HG03025 (cell line): ENCODE measurements at regions not wholly inside any gene's neighbourhood (a gene's known extent, or its start where the extent isn't known, plus 50 kb on each side); places are given as distances from the start of the nearest gene placed in this dataset.

Experiments used
- ATAC-seq: cut with Tn5 transposase; IDR thresholded peaks from one replicate; pipeline ENCODE4 v1.9.1; 2021; ENCODE audit warnings: mild to moderate bottlenecking, moderate library complexity; ENCODE audit not compliant: unreplicated experiment, low FRiP score

GRCh38 chr1:114234408-114235124 lies 80.9 kb upstream of the SYT6 start:
- no peak for ATAC-seq

DNA sequence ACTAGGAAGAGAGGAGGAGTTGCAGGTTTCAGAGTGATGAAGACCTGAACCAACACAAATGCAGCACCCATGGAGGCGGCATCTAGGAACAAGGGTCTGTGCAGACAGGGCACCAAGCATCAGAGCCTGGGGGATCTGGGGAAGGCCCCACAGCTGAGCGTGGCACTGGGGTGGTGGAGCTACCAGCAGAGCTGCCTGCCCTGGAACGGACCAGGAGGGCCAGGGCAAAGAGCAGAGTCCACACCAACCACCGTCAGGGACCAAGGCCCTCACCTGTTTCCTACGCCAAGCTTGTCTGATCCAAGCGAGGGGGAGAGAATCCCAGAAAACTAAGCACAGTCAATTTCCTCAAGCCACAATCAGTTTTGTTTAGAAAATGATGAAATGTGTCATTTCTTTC lies 79.0 kb upstream of the SYT6 start:
- no peak for ATAC-seq

GRCh38 chr1:114231301-114231700 lies 77.6 kb upstream of the SYT6 start:
- no peak for ATAC-seq

DNA sequence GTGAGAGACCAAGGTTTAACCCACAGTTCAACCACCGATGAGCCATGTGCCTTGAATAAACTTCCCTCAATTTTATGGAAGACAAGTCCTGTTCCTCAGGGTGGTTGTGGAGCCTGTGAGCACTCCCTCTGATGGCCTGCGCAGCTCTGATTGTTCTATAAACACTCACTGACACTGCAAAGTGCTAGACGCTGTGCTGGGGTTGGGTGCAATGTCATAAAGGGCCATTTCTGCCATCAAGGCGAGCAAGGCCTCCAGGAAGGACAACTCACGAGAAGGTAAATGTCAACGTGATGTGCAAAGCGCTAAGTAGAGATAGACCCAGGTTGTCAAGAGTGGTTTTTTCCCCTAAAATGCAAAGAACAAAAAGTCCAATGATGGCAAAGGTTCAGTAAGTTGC lies 75.7 kb upstream of the SYT6 start:
- no peak for ATAC-seq

- ATAC-seq, result no peak
Measured at GRCh38 chr1:114227059-114227458, 73.4 kb upstream of the SYT6 start.

DNA sequence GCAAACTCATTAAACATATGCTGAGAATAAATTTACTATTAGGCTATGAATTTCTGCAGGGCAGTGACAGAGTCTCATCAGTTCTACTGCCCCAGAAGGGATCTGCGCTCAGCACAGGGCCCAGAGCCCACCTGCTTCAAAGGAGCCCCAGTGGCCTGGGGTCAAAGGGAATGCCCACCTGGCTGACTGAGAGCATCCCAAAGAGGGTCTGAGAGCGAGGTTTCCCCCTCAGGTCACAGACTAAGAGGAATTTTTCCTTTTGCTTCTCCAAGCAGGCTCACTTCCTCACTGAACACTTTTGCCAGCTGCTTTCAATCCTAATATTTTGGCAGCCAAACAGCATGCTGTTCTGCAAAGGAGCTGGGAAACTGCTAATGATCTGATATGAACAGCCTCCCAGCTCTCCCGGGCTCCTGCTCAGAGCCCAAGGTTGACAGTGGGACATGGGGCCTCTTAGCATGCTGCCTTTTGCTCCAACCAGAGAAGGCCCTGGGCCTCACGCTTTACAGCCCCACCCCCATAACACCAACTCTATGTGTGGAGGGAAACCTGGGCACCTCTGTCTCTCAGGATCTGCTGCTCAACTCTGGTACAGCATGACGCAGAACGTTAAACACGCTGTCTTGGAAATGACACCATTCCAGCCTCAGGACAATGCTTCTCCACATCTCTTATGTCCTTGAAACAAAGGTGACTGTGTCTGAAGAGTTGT lies 70.7 kb upstream of the SYT6 start:
- no peak for ATAC-seq

DNA sequence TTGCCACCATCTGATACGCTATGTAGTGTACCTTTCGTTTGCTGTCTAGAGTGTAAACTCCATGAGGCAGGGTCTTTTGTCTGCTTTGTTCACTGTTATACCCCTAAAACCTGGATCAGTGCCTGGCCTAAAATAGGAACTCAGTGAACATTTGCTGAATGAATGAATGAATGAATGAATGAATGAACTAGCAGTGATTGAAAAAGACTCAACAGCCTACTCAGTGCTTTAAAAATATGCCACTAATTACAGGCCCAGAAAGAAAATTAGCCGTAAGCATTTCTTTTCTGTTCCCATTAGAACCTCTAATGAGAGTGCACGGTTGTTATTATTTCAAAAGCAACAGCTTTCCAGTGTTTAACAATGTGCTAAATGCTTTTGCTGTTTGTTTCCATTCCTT lies 69.3 kb upstream of the SYT6 start:
- no peak for ATAC-seq

DNA sequence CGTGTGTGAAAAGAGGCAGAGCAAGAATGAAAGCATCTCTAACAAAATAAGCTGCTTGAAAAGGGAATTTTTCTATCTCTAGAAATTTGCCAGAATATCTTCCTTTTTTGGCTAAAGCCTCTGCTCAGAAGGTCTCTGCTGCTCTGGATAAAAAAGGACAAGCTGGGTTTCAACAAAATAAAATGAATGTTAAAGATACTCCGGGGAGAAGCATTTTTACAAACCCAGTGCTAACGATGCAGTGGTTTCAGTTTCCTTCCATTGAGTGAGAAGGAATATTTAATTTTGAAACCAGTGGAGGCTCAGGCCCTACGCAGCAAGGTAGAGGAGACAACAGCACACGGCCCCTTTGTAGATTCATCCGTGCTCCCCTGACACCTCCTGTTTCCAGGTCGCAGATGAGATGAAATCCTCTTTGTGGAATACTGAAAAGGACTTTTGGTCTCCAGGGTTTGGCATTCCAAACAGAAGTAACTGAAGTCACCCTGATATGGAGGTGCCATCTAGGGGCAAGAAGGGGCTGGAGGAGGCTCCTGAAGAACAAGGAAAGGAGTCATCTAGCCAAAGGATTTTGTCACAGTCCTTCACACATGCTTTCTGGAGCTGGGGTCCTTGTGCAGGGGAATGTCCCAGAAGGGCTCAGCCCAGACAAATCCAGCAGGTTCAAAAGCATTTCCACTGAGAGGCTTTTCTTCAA lies 65.7 kb upstream of the SYT6 start:
- no peak for ATAC-seq

GRCh38 chr1:114218361-114219171 lies 64.9 kb upstream of the SYT6 start:
- no peak for ATAC-seq

DNA sequence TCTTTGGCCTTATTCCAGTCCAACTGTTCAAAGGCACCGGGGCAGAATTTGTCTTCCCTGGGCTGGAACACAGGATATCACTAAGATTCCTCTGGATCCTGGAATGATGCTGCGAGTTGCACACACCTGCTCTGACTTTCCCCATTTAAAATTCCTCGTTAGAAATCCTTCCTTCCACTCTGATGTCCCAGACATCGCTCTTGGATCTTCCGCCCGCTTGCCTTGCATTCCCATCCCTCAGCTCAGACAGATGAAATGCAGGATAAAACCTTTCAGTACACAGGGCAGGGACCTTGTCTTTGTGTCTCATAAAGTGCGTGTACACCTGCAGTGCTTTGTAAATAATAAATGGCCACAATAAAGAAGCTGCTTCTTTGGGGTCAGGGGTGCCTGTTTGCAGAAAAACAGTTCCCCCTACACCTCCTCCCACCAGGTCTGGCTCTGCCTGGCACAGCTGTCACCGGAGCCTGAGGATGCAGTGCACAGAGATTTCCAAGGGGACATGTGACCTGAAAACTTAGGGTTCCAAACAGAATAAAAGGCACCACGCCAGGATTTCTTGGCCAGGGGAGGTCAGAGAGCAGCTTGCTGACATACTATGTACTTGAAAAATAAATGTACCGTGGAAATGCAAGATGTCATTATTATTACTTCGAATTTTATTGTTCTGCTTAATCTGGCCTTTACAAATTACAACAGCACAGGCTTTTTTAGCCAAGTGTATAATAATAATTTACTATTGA lies 62.9 kb upstream of the SYT6 start:
- no peak for ATAC-seq

DNA sequence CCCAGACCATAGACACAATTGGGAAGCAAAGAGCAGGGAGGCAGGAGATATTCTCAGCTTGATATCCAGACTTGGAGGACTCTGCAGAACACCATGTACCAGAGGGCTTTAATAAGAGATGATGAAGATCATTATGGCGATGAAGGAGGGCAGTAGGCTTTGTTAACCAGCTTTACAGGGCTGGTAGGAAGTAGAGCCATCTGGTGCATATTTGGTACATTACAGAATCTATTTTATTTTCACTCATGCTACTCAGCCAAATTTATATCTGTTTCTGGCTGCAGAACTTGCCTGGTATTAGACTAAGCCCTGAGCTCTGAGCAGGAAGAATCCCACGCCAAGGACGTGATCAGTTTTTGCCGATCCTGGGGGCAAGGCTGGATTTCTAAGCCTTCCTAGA lies 61.8 kb upstream of the SYT6 start:
- no peak for ATAC-seq

DNA sequence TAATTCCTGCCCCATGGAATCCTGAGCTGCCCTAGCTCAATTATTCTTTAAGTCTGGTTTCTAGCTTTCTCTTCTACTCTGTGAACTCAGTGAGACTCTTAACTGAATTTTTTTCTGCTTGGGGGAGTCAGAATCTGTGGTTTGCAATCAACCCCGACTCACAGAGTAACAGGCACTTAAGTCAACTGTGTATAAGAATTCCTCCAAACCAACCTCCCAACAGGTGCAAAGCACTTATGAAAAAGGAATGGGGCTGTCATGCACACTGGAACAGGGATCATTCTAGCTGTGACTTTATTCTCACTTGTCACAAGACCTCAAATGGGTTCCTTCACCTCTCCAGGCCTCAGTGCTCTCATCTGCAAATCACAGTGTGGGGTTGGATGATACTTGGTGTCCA lies 60.3 kb upstream of the SYT6 start:
- ATAC-seq, result no peak

DNA sequence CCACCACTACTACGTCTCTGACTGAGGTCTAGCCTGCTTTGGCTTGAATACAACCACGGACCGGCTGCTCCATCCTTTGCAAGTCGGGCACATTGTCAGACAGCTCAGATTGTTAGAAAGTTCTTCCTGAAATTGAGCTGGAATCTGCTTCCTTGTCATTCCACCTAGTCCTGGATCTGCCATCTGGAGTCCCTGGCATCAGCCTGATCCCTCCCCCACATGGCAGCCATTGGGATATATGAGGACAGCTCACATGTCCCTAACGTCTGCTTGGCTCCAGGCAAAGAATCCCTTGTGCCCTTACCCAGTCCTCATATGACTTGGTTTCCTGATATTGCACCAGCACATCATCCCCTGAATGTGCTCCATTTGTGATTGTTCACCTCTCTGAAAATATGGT lies 56.3 kb upstream of the SYT6 start:
- ATAC-seq, result no peak

DNA sequence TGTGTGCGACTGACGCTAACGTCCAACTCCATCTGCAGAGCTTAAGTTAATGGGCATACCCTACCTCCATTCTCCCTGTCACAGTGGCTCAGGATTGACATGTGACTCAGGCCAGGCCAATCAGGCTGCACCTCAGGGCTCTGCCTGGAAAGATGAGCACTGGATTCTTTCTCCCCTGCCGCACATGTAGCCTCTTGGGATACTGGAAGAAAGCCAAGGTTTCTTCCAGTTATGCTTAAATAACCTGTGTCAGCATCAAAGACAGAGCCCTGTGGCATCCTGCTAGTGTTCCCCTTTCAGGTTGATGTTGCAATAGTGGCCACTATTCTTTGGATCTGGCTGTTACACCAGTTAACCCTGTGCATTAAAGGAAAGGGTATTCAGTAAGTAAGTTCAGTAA lies 55.0 kb upstream of the SYT6 start:
- ATAC-seq, result no peak

- no peak for ATAC-seq
Measured at GRCh38 chr1:114208106-114208505, 54.4 kb upstream of the SYT6 start.

- ATAC-seq, result no peak
Measured at GRCh38 chr1:114207635-114208034, 54.0 kb upstream of the SYT6 start.

GRCh38 chr1:114206392-114206791 lies 52.7 kb upstream of the SYT6 start:
- no peak for ATAC-seq

GRCh38 chr1:114203595-114204128 lies 50.0 kb upstream of the SYT6 start:
- ATAC-seq, result no peak
